Natural killer cell (primary cell): ENCODE measurements at regions not wholly inside any gene's neighbourhood (a gene's known extent, or its start where the extent isn't known, plus 50 kb on each side); places are given as distances from the start of the nearest gene placed in this dataset.

Experiments used
- ATAC-seq, 3 donors: fragments of 150-1000 bp in 2 of 3; fragments of 200-7000 bp in 1 of 3; cut with Tn5 transposase; 1 replicate in 1 of 3; 2 replicates in 2 of 3; pipeline ENCODE4 v1.10.0; 2021; ENCODE audit warnings: mild to moderate bottlenecking in 2 of 3, moderate library complexity in 2 of 3
- DNase-seq, 2 donors: peaks; one replicate each; pipeline versions ENCODE4 v3.0.0 to v3.0.0-alpha.2; 2013 to 2021; ENCODE audit warnings: mixed read lengths in 1 of 2
- H3K27ac ChIP-seq: one replicate; pipeline ENCODE4 v1.5.1; 2013; ENCODE audit warnings: mild to moderate bottlenecking, low read length
- H3K27me3 ChIP-seq: one replicate; pipeline ENCODE4 v1.6.1; 2013; ENCODE audit warnings: low read length; ENCODE audit not compliant: control insufficient read depth, insufficient read depth
- H3K36me3 ChIP-seq: one replicate; pipeline ENCODE4 v1.6.1; 2013; ENCODE audit warnings: low read length; ENCODE audit not compliant: control insufficient read depth, insufficient read depth
- H3K4me1 ChIP-seq: one replicate; pipeline ENCODE4 v1.6.1; 2013; ENCODE audit warnings: low read length; ENCODE audit not compliant: control insufficient read depth, insufficient read depth
- H3K4me3 ChIP-seq: one replicate; pipeline ENCODE4 v1.5.1; 2013; ENCODE audit warnings: low read length
- H3K9me3 ChIP-seq: one replicate; pipeline ENCODE4 v1.6.1; 2013; ENCODE audit warnings: low read length; ENCODE audit not compliant: control insufficient read depth, insufficient read depth
- H3K27ac Mint-ChIP-seq, 2 donors: one replicate each; pipeline ENCODE4 v1.8.0; 2022; ENCODE audit warnings: mild to moderate bottlenecking in 2 of 2, mixed read lengths in 2 of 2, moderate library complexity in 1 of 2
- H3K27me3 Mint-ChIP-seq, 2 donors: one replicate each; pipeline ENCODE4 v1.8.0; 2022; ENCODE audit warnings: low read depth in 2 of 2, mixed read lengths in 2 of 2
- H3K36me3 Mint-ChIP-seq: one replicate; pipeline ENCODE4 v1.8.0; 2022; ENCODE audit warnings: mixed read lengths
- H3K4me1 Mint-ChIP-seq, 2 donors: one replicate each; pipeline ENCODE4 v1.8.0; 2022; ENCODE audit warnings: mixed read lengths in 2 of 2
- H3K4me3 Mint-ChIP-seq: one replicate; pipeline ENCODE4 v1.8.0; 2022; ENCODE audit warnings: mild to moderate bottlenecking, moderate library complexity, mixed read lengths
- H3K9me3 Mint-ChIP-seq, 2 donors: one replicate each; pipeline ENCODE4 v1.8.0; 2022; ENCODE audit warnings: mixed read lengths in 2 of 2
- WGBS: methylation state at CpG from one replicate; pipeline ENCODE4 v1.1.7; 2013; ENCODE audit warnings: missing lambda C conversion rate; ENCODE audit not compliant: insufficient coverage; 5-methylcytosine and 5-hydroxymethylcytosine counted together
- intact Hi-C: fragments of 100-400 bp; cut with micrococcal nuclease; formaldehyde crosslinking; loops from one replicate; pipeline ENCODE4 v1.14.2; 2022
- TF ChIP-seq, protein P1 (sequence below): fragments of 200-600 bp; IDR thresholded peaks from one replicate; pipeline ENCODE4 v1.8.0; 2022; ENCODE audit warnings: antibody characterized with exemption

DNA sequence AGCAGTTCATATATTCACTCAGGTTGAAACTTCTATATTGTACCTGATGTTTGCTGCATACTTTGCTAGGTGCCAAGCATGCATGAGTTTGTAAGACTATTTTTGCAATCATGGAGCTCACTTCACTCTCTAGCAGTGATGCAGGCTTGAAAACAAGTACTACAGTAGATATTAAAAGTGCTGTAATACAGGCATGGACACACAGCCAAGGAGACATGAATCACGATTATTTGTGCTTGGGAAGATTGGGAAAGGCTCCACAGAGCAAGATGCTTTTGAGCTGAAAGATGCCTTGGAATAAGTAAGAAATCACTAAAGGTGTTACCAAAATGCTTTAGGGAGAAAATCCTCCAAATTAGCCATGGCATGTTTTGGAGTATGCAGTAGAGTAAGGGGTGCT is 427.4 kb downstream of the UTRN start:
- Histone ChIP-seq H3K27me3 (no peaks in the 10 kb centered on the region), H3K4me3 (no peak overlapping the region), H3K9me3 (no peaks in the 10 kb centered on the region), H3K36me3 (peaks cover 13% of the 10 kb centered on the region), H3K4me1 (no peaks in the 10 kb centered on the region), H3K27ac (no peak overlapping the region)
- no peak overlapping the region for H3K4me3 Mint-ChIP-seq
- TF ChIP-seq, protein P1, sequence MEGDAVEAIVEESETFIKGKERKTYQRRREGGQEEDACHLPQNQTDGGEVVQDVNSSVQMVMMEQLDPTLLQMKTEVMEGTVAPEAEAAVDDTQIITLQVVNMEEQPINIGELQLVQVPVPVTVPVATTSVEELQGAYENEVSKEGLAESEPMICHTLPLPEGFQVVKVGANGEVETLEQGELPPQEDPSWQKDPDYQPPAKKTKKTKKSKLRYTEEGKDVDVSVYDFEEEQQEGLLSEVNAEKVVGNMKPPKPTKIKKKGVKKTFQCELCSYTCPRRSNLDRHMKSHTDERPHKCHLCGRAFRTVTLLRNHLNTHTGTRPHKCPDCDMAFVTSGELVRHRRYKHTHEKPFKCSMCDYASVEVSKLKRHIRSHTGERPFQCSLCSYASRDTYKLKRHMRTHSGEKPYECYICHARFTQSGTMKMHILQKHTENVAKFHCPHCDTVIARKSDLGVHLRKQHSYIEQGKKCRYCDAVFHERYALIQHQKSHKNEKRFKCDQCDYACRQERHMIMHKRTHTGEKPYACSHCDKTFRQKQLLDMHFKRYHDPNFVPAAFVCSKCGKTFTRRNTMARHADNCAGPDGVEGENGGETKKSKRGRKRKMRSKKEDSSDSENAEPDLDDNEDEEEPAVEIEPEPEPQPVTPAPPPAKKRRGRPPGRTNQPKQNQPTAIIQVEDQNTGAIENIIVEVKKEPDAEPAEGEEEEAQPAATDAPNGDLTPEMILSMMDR: no peak
- intact Hi-C loops: no loop called here
- WGBS: 100% methylated on average over 1 of the region's 1 CpG
- H3K9me3 Mint-ChIP-seq: no peaks in the 10 kb centered on the region
- peak overlapping the region; percentile 45 to 61 for H3K27ac Mint-ChIP-seq
- no peaks in the 10 kb centered on the region for H3K36me3 Mint-ChIP-seq
- H3K27me3 Mint-ChIP-seq: no peaks in the 10 kb centered on the region
- no peak for ATAC-seq
- no peak for DNase-seq
- peaks cover 41% of the 10 kb centered on the region in 2 donors for H3K4me1 Mint-ChIP-seq

DNA sequence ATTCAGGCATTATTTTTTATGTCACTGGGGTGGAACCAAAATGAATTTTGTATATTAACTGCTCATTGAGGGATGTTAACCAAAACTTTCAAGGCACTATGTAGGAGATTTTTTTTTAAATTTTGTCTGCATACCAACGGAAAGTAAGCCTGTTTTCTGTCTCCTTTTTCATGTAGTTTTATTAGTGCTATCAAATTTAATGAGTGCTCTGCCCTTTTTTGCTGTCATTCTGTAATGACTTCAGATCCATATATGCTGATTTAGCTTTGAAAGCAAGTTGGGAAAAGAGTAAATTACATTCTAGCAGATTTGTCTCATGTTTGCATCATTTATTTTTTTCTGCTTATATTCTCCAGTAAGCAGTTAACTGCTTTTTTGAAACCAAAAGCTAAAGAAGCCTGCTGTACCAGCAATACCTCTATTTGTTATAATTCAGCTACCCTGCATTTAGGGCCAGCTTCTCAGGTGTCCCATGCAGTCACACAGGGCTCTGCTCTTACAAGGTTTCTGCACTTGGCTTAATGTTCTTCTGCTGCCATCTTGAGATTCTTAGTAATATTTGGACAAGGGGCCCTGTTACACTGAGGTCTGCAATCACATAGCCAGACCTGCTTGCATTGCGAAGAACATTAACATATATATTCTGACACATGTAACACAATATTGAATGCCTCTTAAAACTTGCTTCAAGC is 429.0 kb downstream of the UTRN start:
- H3K27ac Mint-ChIP-seq: peak overlapping the region; percentile 70 to 84

DNA sequence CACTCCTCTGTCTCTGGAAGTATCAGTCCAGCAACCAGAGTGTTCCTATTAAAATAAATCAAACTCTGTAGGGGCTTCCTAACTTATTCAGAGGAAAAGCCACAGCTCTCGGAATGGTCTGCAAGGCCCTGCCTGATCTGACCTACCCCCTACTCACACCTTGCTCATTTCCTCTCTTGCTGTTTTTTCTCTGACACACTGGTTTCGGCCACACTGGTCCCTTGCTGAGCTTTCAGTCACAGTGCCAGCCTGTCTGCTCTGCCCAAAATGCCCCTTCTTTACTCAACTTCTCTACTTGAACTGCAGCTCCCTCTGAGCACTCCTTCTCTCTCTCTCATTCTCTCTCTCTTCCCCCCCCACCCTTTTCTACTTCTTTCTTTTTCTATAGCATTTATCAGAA is 430.2 kb downstream of the UTRN start:
- H3K9me3 Mint-ChIP-seq: no peaks in the 10 kb centered on the region
- H3K4me1 Mint-ChIP-seq: peaks cover 41 to 52% of the 10 kb centered on the region in 2 donors
- TF ChIP-seq, protein P1: no peak
- Histone ChIP-seq H3K9me3 (no peaks in the 10 kb centered on the region), H3K4me3 (no peak overlapping the region), H3K27ac (no peak overlapping the region), H3K36me3 (peaks cover 12% of the 10 kb centered on the region), H3K4me1 (no peaks in the 10 kb centered on the region), H3K27me3 (no peaks in the 10 kb centered on the region)
- peak in 1 of 3 donors; percentile 40 for ATAC-seq
- H3K36me3 Mint-ChIP-seq: peaks cover 5% of the 10 kb centered on the region
- no peak overlapping the region for H3K4me3 Mint-ChIP-seq
- H3K27me3 Mint-ChIP-seq: no peaks in the 10 kb centered on the region
- peak overlapping the region; percentile 70 to 84 for H3K27ac Mint-ChIP-seq
- intact Hi-C loops: no loop called here
- DNase-seq: no peak
- 72% methylated on average over 2 of the region's 2 CpGs for WGBS

More for the DNA sequence above, 429.0 kb downstream of the UTRN start:
- intact Hi-C loops: no loop called here
- ATAC-seq (no peak), DNase-seq (no peak)
- TF ChIP-seq, protein P1: no peak
- H3K4me1 Mint-ChIP-seq: peaks cover 34 to 41% of the 10 kb centered on the region in 2 donors
- H3K4me3 Mint-ChIP-seq: no peak overlapping the region
- H3K4me1 ChIP-seq: no peaks in the 10 kb centered on the region
- 100% methylated on average over 2 of the region's 2 CpGs for WGBS
- H3K36me3 ChIP-seq: peaks cover 11% of the 10 kb centered on the region
- H3K9me3 ChIP-seq: no peaks in the 10 kb centered on the region
- H3K9me3 Mint-ChIP-seq: no peaks in the 10 kb centered on the region
- no peaks in the 10 kb centered on the region for H3K27me3 ChIP-seq
- no peak overlapping the region for H3K4me3 ChIP-seq
- no peaks in the 10 kb centered on the region for H3K27me3 Mint-ChIP-seq
- H3K27ac ChIP-seq: no peak overlapping the region
- no peaks in the 10 kb centered on the region for H3K36me3 Mint-ChIP-seq

DNA sequence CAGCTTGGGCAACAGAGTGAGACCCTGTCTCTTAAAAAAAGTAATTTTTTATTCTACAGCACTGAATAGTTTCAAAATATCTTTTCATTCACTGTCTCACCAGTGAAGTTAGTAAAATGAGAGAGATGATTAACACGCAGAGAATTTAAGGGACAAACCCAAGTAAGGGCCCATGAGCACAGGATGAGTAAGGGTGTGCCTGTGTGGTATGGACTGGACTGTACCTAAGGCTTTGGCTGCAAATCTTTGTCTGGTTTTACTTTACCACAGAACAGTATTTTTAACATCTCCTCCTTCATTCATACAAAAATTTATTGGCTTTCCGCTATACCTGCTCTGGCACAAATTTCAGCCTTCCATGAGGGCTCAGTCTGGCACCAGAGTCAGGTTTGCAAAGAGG is 433.3 kb downstream of the UTRN start:
- no peak overlapping the region for H3K4me3 Mint-ChIP-seq
- 81% methylated on average over 2 of the region's 2 CpGs for WGBS
- H3K36me3 Mint-ChIP-seq: peaks cover 7% of the 10 kb centered on the region
- Histone ChIP-seq H3K27ac (no peak overlapping the region), H3K36me3 (peaks cover 15% of the 10 kb centered on the region), H3K4me3 (no peak overlapping the region), H3K4me1 (no peaks in the 10 kb centered on the region), H3K27me3 (no peaks in the 10 kb centered on the region), H3K9me3 (no peaks in the 10 kb centered on the region)
- DNase-seq: no peak
- TF ChIP-seq, protein P1: no peak
- intact Hi-C loops: no loop called here
- no peaks in the 10 kb centered on the region for H3K27me3 Mint-ChIP-seq
- no peak for ATAC-seq
- H3K9me3 Mint-ChIP-seq: no peaks in the 10 kb centered on the region
- peaks cover 42 to 64% of the 10 kb centered on the region in 2 donors for H3K4me1 Mint-ChIP-seq
- peak overlapping the region; percentile 35 to 65 for H3K27ac Mint-ChIP-seq
